SW 1271 (cell line): ENCODE measurements at regions not wholly inside any gene's neighbourhood (a gene's known extent, or its start where the extent isn't known, plus 50 kb on each side); places are given as distances from the start of the nearest gene placed in this dataset.

Experiments
- DNase-seq, 2 experiments: peaks; one replicate each; lab custom pipeline; 2025; lab: John Stamatoyannopoulos, UW

GRCh38 chr4:111713276-111713675 is 432.0 kb upstream of the FAM241A start:
- no peak for DNase-seq

DNA sequence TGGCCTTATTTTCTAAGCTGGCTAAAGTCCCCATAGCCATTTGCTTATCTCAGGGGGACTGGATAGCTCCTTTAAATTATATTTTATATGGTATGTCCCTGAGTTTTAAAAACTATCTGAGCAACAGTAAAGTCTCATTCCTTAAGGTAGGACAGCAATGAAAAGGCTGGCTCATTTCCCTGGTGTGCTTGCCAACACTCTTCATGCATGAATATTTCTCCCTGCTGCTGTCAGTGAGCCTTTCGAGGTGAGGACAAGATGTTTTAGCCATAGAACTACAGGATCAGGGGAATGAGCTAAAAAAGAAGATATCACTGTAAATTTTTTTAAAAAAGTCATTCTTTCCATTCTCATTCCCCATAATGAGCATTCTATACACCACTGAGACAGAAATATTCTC is 427.3 kb upstream of the FAM241A start:
- no peak for DNase-seq

- no peak for DNase-seq
Observed at GRCh38 chr4:111718763-111719559, 426.3 kb upstream of the FAM241A start.

- DNase-seq: no peak
Observed at GRCh38 chr4:111720866-111721265, 424.4 kb upstream of the FAM241A start.

DNA sequence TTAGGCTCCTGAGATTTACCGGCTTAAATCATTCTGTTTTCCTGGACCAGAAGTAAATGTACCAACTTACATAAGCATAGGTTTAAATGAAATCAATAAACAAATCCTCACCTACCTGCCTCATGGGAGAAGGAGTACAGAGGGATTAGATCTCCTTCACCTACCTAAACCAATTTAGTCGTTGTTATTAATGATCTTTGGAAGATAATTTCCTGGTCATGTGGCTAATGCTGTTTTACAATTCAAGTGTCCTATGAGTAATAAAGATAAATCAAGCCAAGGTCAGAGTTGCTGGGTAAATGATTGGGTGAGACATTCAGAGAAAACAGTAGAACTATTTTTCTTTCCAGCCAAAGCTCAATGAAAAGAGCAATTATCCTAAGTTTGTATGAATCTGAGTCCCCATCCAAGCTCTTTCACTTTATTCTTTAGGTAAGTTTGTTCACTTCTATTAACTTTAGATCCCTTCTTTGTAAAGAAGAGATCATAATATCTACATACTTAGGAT is 423.0 kb upstream of the FAM241A start:
- no peak for DNase-seq

GRCh38 chr4:111736516-111736915 is 408.7 kb upstream of the FAM241A start:
- DNase-seq: no peak

DNA sequence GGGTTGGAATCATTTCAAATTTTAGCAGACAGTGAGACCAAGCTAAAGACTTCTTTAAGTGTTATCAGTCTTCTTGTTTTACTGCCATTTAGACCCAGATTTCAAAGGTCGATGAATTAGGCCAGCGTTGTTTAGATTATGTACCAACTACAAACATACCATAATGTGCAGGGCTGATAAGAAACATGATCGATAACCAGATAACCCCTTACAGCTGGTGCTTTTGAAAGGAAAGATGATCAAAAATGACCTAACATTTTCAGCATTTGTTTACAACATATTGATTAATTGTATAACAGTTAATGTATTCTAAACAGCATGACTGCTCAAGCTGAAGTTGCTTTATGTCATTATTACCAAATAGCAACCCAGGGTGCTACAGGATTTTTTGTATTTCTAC is 400.4 kb upstream of the FAM241A start:
- no peak for DNase-seq

- no peak for DNase-seq
Observed at GRCh38 chr4:111748157-111748556, 397.1 kb upstream of the FAM241A start.

DNA sequence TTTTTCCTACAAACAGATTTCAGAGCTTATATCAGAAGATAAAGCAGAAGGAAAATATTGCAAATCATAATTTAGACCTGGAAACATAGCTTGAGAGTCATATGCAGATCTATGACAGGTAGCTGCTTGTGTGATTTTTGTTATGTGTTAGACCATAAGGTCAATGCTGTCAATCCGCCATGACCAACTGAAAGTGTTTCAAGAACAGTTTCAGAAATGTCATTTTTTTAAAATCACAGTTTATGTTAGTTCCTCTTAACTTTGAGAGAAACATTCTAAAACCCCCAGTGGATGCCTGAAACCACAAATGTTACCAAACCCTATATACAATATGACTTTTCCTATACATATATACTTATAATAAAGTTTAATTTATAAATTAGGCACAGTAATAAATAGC is 391.3 kb upstream of the FAM241A start:
- DNase-seq: no peak

DNA sequence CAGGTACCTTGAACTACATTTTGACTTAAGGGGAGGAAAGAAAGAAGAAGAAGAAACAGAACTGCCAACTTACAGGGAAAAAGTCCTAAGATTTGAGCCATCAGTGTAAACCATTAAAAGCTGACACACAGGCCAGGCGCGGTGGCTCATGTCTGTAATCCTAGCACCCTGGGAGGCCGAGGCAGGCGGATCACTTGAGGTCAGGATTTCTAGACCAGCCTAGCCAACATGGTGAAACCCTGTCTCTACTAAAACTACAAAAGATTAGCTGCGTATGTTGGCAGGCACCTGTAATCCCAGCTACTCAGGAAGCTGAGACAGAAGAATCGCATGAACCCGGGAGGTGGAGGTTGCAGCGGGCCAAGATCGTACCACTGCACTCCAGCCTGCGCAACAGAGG is 389.7 kb upstream of the FAM241A start:
- DNase-seq: no peak

DNA sequence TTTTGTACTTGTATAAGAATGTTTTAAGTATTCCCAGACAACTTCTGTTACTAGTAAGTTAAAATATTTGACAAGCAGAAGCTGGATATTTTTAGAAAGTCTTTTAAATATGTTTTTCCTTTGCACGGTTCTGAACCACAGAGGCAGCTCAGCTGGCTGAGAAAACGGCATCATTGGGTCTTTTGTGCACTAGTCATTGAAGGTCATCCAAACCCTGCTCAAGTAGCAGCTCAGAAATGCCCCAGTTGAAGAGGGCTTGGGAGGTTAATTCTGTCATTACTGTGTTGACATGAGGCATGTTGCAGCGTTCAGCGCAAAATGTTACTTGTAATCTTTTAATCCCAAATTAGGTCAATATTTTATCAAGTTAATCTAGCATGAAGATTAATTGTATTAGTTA is 383.7 kb upstream of the FAM241A start:
- no peak for DNase-seq

DNA sequence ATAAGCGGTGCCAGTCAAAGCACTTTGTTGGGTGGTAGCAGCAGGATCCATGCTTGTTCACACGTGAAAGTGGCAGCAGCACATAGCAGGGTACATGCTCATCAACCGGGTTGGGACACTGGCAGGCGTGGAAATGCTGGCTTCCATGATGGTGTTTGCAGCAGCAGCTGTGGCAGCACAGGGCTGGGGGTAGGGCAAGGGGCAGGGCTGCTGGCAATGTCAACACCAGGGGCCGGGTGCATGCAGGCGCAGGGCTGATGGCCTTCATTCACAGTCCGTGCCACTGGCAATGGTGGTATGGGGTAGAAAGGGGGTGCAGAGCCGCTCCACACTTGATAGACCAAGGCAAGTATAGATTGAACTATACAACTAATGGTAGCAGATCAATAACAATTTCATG is 374.7 kb upstream of the FAM241A start:
- no peak for DNase-seq

GRCh38 chr4:111773858-111774257 is 371.4 kb upstream of the FAM241A start:
- DNase-seq: no peak

- DNase-seq: no peak
Observed at GRCh38 chr4:111775556-111776297, 369.5 kb upstream of the FAM241A start.

GRCh38 chr4:111776561-111776960 is 368.7 kb upstream of the FAM241A start:
- no peak for DNase-seq

DNA sequence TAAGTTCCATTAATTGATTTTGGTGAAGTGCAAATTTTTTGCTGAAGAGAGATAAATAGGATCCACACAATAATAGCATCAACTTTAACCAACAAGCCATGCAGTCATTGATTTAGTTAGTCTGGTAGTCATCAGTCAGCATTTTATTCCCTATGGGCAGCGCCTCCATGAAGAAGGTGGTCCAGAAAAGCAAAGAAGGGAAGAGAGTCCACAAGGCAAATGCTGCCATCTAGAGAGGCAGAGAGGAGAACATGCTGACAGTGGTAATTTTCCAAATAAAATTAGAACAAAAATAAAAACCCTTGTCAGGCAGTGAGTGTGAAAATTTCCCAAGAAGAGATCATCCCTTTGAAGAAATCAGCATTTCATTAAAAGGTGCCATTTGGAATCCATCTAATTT is 366.7 kb upstream of the FAM241A start:
- DNase-seq: no peak

GRCh38 chr4:111780965-111781364 is 364.3 kb upstream of the FAM241A start:
- DNase-seq: no peak

GRCh38 chr4:111781611-111782010 is 363.6 kb upstream of the FAM241A start:
- DNase-seq: no peak

GRCh38 chr4:111788099-111788498 is 357.2 kb upstream of the FAM241A start:
- no peak for DNase-seq

GRCh38 chr4:111789901-111790640 is 355.2 kb upstream of the FAM241A start:
- DNase-seq: no peak

DNA sequence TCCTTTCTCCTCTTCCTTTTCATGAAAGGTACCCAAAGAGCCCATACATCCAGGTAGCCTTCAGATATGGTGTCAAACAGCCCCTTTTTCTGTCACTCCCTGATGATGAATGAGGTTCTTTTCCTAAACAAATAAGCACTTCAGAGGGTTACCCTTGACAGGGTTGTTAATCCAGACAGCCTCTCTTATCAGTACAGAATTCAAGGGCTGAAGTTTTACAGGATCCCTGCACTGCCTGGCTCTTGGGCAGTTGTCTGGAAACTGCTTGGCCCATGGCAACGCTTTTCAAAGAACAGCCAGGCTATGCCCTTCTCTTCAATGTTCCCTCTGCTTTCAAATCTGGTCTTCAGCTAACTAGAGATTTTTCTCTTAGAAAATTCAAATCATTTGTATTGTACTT is 352.6 kb upstream of the FAM241A start:
- DNase-seq: no peak

GRCh38 chr4:111793433-111794091 is 351.7 kb upstream of the FAM241A start:
- no peak for DNase-seq
